ENCODE measurements at regions not wholly inside any gene's neighbourhood (a gene's known extent, or its start where the extent isn't known, plus 50 kb on each side); places are given as distances from the start of the nearest gene placed in this dataset.

- no peak overlapping the region for H2AFZ ChIP-seq (ENCODE audit: insufficient read depth, low read depth, low read length, poor library complexity, severe bottlenecking)
- no peaks in the 10 kb centered on the region for H3K36me3 ChIP-seq (replicated peaks in 1 of 2; ENCODE audit: control extremely low read depth in 1 of 2, control insufficient read depth in 1 of 2, extremely low read depth in 1 of 2, insufficient read depth in 2 of 2, low read length in 1 of 2)
- Mint-ChIP-seq H3K27me3 (no peaks in the 10 kb centered on the region), H3K4me3 (no peak overlapping the region), H3K4me1 (no peaks in the 10 kb centered on the region), H3K27ac (no peak overlapping the region), H3K9me3 (ENCODE audit: insufficient read depth) (no peaks in the 10 kb centered on the region)
- H3K27me3 ChIP-seq (replicated peaks in 1 of 4; ENCODE audit: control extremely low read depth in 1 of 4, control insufficient read depth in 3 of 4, insufficient read depth in 4 of 4, low read length in 3 of 4) = no peaks in the 10 kb centered on the region
- no peak overlapping the region for H3K4me2 ChIP-seq (replicated peaks; ENCODE audit: low read depth, low read length, poor library complexity, severe bottlenecking)
- DNase-seq (no peak), ATAC-seq (ENCODE audit: low read depth) (no peak)
- CTCF ChIA-PET = no interaction called here
- intact Hi-C loops (cut with micrococcal nuclease) = no loop called here
- no peak overlapping the region for H3K9ac ChIP-seq (ENCODE audit: low read length)
- H3K4me3 ChIP-seq (ENCODE audit: control extremely low read depth in 1 of 5, extremely low read depth in 1 of 5, insufficient read depth in 1 of 5, low read depth in 2 of 5, low read length in 4 of 5) = no peak overlapping the region
- no CpG with 5 or more reads among the region's 1 CpG for WGBS (ENCODE audit: insufficient coverage)
- H3K79me2 ChIP-seq (ENCODE audit: control insufficient read depth, insufficient read depth, low read length) = no peaks in the 10 kb centered on the region
- no peak overlapping the region for H3K27ac ChIP-seq (ENCODE audit: low read length in 2 of 2)
- POLR2A ChIA-PET = no interaction called here
- no peaks in the 10 kb centered on the region for H4K20me1 ChIP-seq (ENCODE audit: control insufficient read depth, insufficient read depth, low read length, poor library complexity, severe bottlenecking)
- TF ChIP-seq CTCF (IDR thresholded peaks at IDR 0.05) = no peak
- no peak for TF ChIP-seq EZH2 (IDR thresholded peaks at IDR 0.05; ENCODE audit: borderline replicate concordance, insufficient read depth, low read depth, low read length, poor library complexity, severe bottlenecking)
- H3K9me3 ChIP-seq (ENCODE audit: control extremely low read depth in 1 of 3, control insufficient read depth in 2 of 3, insufficient read depth in 1 of 3, low read length in 2 of 3) = no peaks in the 10 kb centered on the region
- no peaks in the 10 kb centered on the region for H3K4me1 ChIP-seq (ENCODE audit: control insufficient read depth in 2 of 2, insufficient read depth in 2 of 2, low read length in 2 of 2)
Measured at GRCh38 chr12:63047146-63047545, 103.9 kb downstream of the AVPR1A start.

- no peaks in the 10 kb centered on the region for H3K27me3 Mint-ChIP-seq
- intact Hi-C loops (cut with micrococcal nuclease) = no loop called here
- no peak overlapping the region for H3K4me2 ChIP-seq (replicated peaks; ENCODE audit: low read depth, low read length, poor library complexity, severe bottlenecking)
- ATAC-seq (ENCODE audit: low read depth) (no peak), DNase-seq (no peak)
- POLR2A ChIA-PET = no interaction called here
- no CpG with 5 or more reads among the region's 4 CpGs for WGBS (ENCODE audit: insufficient coverage)
- no peak overlapping the region for H3K27ac Mint-ChIP-seq
- H4K20me1 ChIP-seq (ENCODE audit: control insufficient read depth, insufficient read depth, low read length, poor library complexity, severe bottlenecking) = no peaks in the 10 kb centered on the region
- H3K27me3 ChIP-seq (replicated peaks in 1 of 4; ENCODE audit: control extremely low read depth in 1 of 4, control insufficient read depth in 3 of 4, insufficient read depth in 4 of 4, low read length in 3 of 4) = no peaks in the 10 kb centered on the region
- no peaks in the 10 kb centered on the region for H3K36me3 ChIP-seq (replicated peaks in 1 of 2; ENCODE audit: control extremely low read depth in 1 of 2, control insufficient read depth in 1 of 2, extremely low read depth in 1 of 2, insufficient read depth in 2 of 2, low read length in 1 of 2)
- H3K4me1 Mint-ChIP-seq = no peaks in the 10 kb centered on the region
- H3K4me3 Mint-ChIP-seq = no peak overlapping the region
- H3K79me2 ChIP-seq (ENCODE audit: control insufficient read depth, insufficient read depth, low read length) = no peaks in the 10 kb centered on the region
- no peak overlapping the region for H3K9ac ChIP-seq (ENCODE audit: low read length)
- H3K4me3 ChIP-seq (ENCODE audit: control extremely low read depth in 1 of 5, extremely low read depth in 1 of 5, insufficient read depth in 1 of 5, low read depth in 2 of 5, low read length in 4 of 5) = no peak overlapping the region
- H3K9me3 ChIP-seq (ENCODE audit: control extremely low read depth in 1 of 3, control insufficient read depth in 2 of 3, insufficient read depth in 1 of 3, low read length in 2 of 3) = no peaks in the 10 kb centered on the region
- CTCF ChIA-PET = no interaction called here
- H3K9me3 Mint-ChIP-seq (ENCODE audit: insufficient read depth) = no peaks in the 10 kb centered on the region
- H2AFZ ChIP-seq (ENCODE audit: insufficient read depth, low read depth, low read length, poor library complexity, severe bottlenecking) = no peak overlapping the region
- no peak overlapping the region for H3K27ac ChIP-seq (ENCODE audit: low read length in 2 of 2)
- TF ChIP-seq EZH2 (IDR thresholded peaks at IDR 0.05; ENCODE audit: borderline replicate concordance, insufficient read depth, low read depth, low read length, poor library complexity, severe bottlenecking) (no peak), CTCF (IDR thresholded peaks at IDR 0.05) (no peak)
- H3K4me1 ChIP-seq (ENCODE audit: control insufficient read depth in 2 of 2, insufficient read depth in 2 of 2, low read length in 2 of 2) = no peaks in the 10 kb centered on the region
Measured at GRCh38 chr12:63045020-63045860, 105.8 kb downstream of the AVPR1A start.
